ENCODE measurements at regions not wholly inside any gene's neighbourhood (a gene's known extent, or its start where the extent isn't known, plus 50 kb on each side); places are given as distances from the start of the nearest gene placed in this dataset.

DNA sequence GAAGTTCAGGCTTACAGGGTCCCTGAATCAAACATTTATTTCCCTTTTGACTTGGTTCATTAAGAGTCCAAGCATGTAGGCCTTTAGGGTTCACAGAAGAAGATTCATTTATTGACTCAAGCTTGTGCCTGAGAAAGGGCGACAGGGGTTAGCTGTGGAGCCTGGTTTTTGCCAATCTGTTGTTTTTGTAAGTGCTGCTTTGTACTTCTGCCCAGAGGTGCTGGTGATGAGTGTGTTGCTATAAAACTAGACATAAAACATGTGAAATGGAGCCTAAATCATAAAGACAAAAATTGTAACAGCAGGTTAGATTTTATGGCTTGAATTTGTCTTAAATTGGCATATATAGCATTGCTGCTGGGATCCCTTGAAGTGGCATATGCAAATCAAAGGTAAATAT, 308.3 kb upstream of the UBE2E2 start:
- no peak overlapping the region for H2BK5ac ChIP-seq (ENCODE audit: low read depth, low read length, poor library complexity)
- peaks cover 0 to 4% of the 10 kb centered on the region in 2 experiments for H3K4me1 ChIP-seq (ENCODE audit: control insufficient read depth in 1 of 2, insufficient read depth in 2 of 2, low read length in 2 of 2)
- H4K12ac ChIP-seq (ENCODE audit: low read depth, low read length): no peak overlapping the region
- H3K4me2 ChIP-seq (ENCODE audit: low read length): no peak overlapping the region
- no peak overlapping the region for H3K9ac ChIP-seq (ENCODE audit: low read length)
- no peaks in the 10 kb centered on the region for H3K36me3 ChIP-seq (ENCODE audit: control insufficient read depth in 1 of 2, insufficient read depth in 2 of 2, low read length in 2 of 2)
- H2AK5ac ChIP-seq (ENCODE audit: low read length): no peak overlapping the region
- no peak overlapping the region for H3K4me3 ChIP-seq (ENCODE audit: low read depth, low read length)
- DNase-seq: no peak
- H3K27me3 ChIP-seq (ENCODE audit: insufficient read depth, low read length): no peaks in the 10 kb centered on the region
- no peaks in the 10 kb centered on the region for H3K9me3 ChIP-seq (ENCODE audit: insufficient read depth, low read depth, low read length)
- no peak overlapping the region for H3K14ac ChIP-seq (ENCODE audit: low read length)
- H2BK120ac ChIP-seq (ENCODE audit: insufficient read depth, low read length, poor library complexity): no peak overlapping the region
- H3K79me2 ChIP-seq (ENCODE audit: control insufficient read depth, insufficient read depth, low read length, poor library complexity): no peaks in the 10 kb centered on the region
- H2BK12ac ChIP-seq (ENCODE audit: low read length): no peak overlapping the region
- H2AFZ ChIP-seq (ENCODE audit: insufficient read depth, low read length, poor library complexity): no peak overlapping the region
- WGBS (ENCODE audit: extremely low coverage, insufficient coverage, insufficient read length): no CpG with 5 or more reads among the region's 1 CpG
- peaks cover 2% of the 10 kb centered on the region for H3K79me1 ChIP-seq (ENCODE audit: low read length)
- H3K4ac ChIP-seq (ENCODE audit: low read depth, low read length): no peak overlapping the region
- H4K91ac ChIP-seq (ENCODE audit: low read depth, low read length): no peak overlapping the region
- H4K8ac ChIP-seq (ENCODE audit: low read depth, low read length): no peak overlapping the region
- H3K27ac ChIP-seq (ENCODE audit: low read depth, low read length): no peak overlapping the region
- H3K18ac ChIP-seq (ENCODE audit: low read length): no peak overlapping the region
- no peak overlapping the region for H3K23ac ChIP-seq (ENCODE audit: low read length)

DNA sequence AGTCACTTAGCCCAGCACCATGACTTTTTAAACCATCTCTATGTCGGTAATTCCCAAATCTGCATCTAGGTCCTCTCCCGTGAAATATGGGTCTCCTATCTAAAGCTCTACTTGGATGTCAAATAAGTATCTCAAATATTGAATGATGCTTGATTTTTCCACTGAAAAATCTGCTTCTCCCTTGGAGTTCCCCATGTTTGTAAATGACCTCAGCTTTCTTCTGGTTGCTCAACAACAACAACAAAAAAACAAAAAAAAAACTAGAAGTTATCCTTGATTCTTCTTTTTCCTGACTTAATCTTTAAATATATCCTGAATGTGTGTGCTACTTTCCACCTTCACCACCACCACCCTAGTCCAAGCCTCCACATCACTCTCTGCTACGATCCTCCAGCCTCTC, 307.5 kb upstream of the UBE2E2 start:
- no peak overlapping the region for H3K27ac ChIP-seq (ENCODE audit: low read depth, low read length)
- peaks cover 2% of the 10 kb centered on the region for H3K79me1 ChIP-seq (ENCODE audit: low read length)
- no peak overlapping the region for H2BK12ac ChIP-seq (ENCODE audit: low read length)

GRCh38 chr3:22898558-22898957, 304.6 kb upstream of the UBE2E2 start:
- Histone ChIP-seq H4K12ac (ENCODE audit: low read depth, low read length) (no peak overlapping the region), H2BK5ac (ENCODE audit: low read depth, low read length, poor library complexity) (no peak overlapping the region), H3K4me3 (ENCODE audit: low read depth, low read length) (no peak overlapping the region), H3K9me3 (ENCODE audit: insufficient read depth, low read depth, low read length) (no peaks in the 10 kb centered on the region), H4K91ac (ENCODE audit: low read depth, low read length) (no peak overlapping the region), H3K36me3 (ENCODE audit: control insufficient read depth in 1 of 2, insufficient read depth in 2 of 2, low read length in 2 of 2) (no peaks in the 10 kb centered on the region), H2BK120ac (ENCODE audit: insufficient read depth, low read length, poor library complexity) (no peak overlapping the region), H3K4me1 (ENCODE audit: control insufficient read depth in 1 of 2, insufficient read depth in 2 of 2, low read length in 2 of 2) (no peaks in the 10 kb centered on the region), H2AK5ac (ENCODE audit: low read length) (no peak overlapping the region), H2AFZ (ENCODE audit: insufficient read depth, low read length, poor library complexity) (no peak overlapping the region), H3K4me2 (ENCODE audit: low read length) (no peak overlapping the region), H3K79me2 (ENCODE audit: control insufficient read depth, insufficient read depth, low read length, poor library complexity) (no peaks in the 10 kb centered on the region), H3K79me1 (ENCODE audit: low read length) (peaks cover 2% of the 10 kb centered on the region), H3K14ac (ENCODE audit: low read length) (no peak overlapping the region), H3K9ac (ENCODE audit: low read length) (no peak overlapping the region), H4K8ac (ENCODE audit: low read depth, low read length) (no peak overlapping the region), H3K23ac (ENCODE audit: low read length) (no peak overlapping the region), H3K4ac (ENCODE audit: low read depth, low read length) (no peak overlapping the region), H3K27ac (ENCODE audit: low read depth, low read length) (no peak overlapping the region), H2BK12ac (ENCODE audit: low read length) (no peak overlapping the region), H3K27me3 (ENCODE audit: insufficient read depth, low read length) (no peaks in the 10 kb centered on the region), H3K18ac (ENCODE audit: low read length) (no peak overlapping the region)
- WGBS (ENCODE audit: extremely low coverage, insufficient coverage, insufficient read length): no CpG with 5 or more reads among the region's 1 CpG
- DNase-seq: peak in 1 of 2 donors; percentile 10

More for the DNA sequence above, 307.5 kb upstream of the UBE2E2 start:
- Histone ChIP-seq H4K8ac (ENCODE audit: low read depth, low read length) (no peak overlapping the region), H3K36me3 (ENCODE audit: control insufficient read depth in 1 of 2, insufficient read depth in 2 of 2, low read length in 2 of 2) (no peaks in the 10 kb centered on the region), H3K4me3 (ENCODE audit: low read depth, low read length) (no peak overlapping the region), H2AK5ac (ENCODE audit: low read length) (no peak overlapping the region), H4K12ac (ENCODE audit: low read depth, low read length) (no peak overlapping the region), H4K91ac (ENCODE audit: low read depth, low read length) (no peak overlapping the region), H3K4me1 (ENCODE audit: control insufficient read depth in 1 of 2, insufficient read depth in 2 of 2, low read length in 2 of 2) (peaks cover 0 to 4% of the 10 kb centered on the region in 2 experiments), H2AFZ (ENCODE audit: insufficient read depth, low read length, poor library complexity) (no peak overlapping the region), H3K9me3 (ENCODE audit: insufficient read depth, low read depth, low read length) (no peaks in the 10 kb centered on the region), H3K14ac (ENCODE audit: low read length) (no peak overlapping the region), H2BK120ac (ENCODE audit: insufficient read depth, low read length, poor library complexity) (no peak overlapping the region), H3K4me2 (ENCODE audit: low read length) (no peak overlapping the region), H3K9ac (ENCODE audit: low read length) (no peak overlapping the region), H3K4ac (ENCODE audit: low read depth, low read length) (no peak overlapping the region), H3K18ac (ENCODE audit: low read length) (no peak overlapping the region), H3K23ac (ENCODE audit: low read length) (no peak overlapping the region), H3K79me2 (ENCODE audit: control insufficient read depth, insufficient read depth, low read length, poor library complexity) (no peaks in the 10 kb centered on the region), H2BK5ac (ENCODE audit: low read depth, low read length, poor library complexity) (no peak overlapping the region), H3K27me3 (ENCODE audit: insufficient read depth, low read length) (no peaks in the 10 kb centered on the region)
- no CpG with 5 or more reads among the region's 3 CpGs for WGBS (ENCODE audit: extremely low coverage, insufficient coverage, insufficient read length)
- no peak for DNase-seq

- Histone ChIP-seq H3K18ac (ENCODE audit: low read length) (no peak overlapping the region), H3K9me3 (ENCODE audit: insufficient read depth, low read depth, low read length) (no peaks in the 10 kb centered on the region), H2BK12ac (ENCODE audit: low read length) (no peak overlapping the region), H2AK5ac (ENCODE audit: low read length) (no peak overlapping the region), H3K27ac (ENCODE audit: low read depth, low read length) (no peak overlapping the region), H3K36me3 (ENCODE audit: control insufficient read depth in 1 of 2, insufficient read depth in 2 of 2, low read length in 2 of 2) (no peaks in the 10 kb centered on the region), H3K4me1 (ENCODE audit: control insufficient read depth in 1 of 2, insufficient read depth in 2 of 2, low read length in 2 of 2) (no peaks in the 10 kb centered on the region), H3K23ac (ENCODE audit: low read length) (no peak overlapping the region), H2BK120ac (ENCODE audit: insufficient read depth, low read length, poor library complexity) (no peak overlapping the region), H3K14ac (ENCODE audit: low read length) (no peak overlapping the region), H3K4ac (ENCODE audit: low read depth, low read length) (no peak overlapping the region), H3K9ac (ENCODE audit: low read length) (no peak overlapping the region), H2BK5ac (ENCODE audit: low read depth, low read length, poor library complexity) (no peak overlapping the region), H4K8ac (ENCODE audit: low read depth, low read length) (no peak overlapping the region), H2AFZ (ENCODE audit: insufficient read depth, low read length, poor library complexity) (no peak overlapping the region), H3K4me3 (ENCODE audit: low read depth, low read length) (no peak overlapping the region), H3K4me2 (ENCODE audit: low read length) (no peak overlapping the region), H3K79me1 (ENCODE audit: low read length) (no peaks in the 10 kb centered on the region), H4K12ac (ENCODE audit: low read depth, low read length) (no peak overlapping the region), H3K27me3 (ENCODE audit: insufficient read depth, low read length) (no peaks in the 10 kb centered on the region), H3K79me2 (ENCODE audit: control insufficient read depth, insufficient read depth, low read length, poor library complexity) (no peaks in the 10 kb centered on the region), H4K91ac (ENCODE audit: low read depth, low read length) (no peak overlapping the region)
- peak; percentile 61 to 89 for DNase-seq
- no CpG with 5 or more reads among the region's 4 CpGs for WGBS (ENCODE audit: extremely low coverage, insufficient coverage, insufficient read length)
Observed at GRCh38 chr3:22899441-22899840, 303.7 kb upstream of the UBE2E2 start.
